Tibial nerve (tissue), 4 donors: ENCODE measurements at regions not wholly inside any gene's neighbourhood (a gene's known extent, or its start where the extent isn't known, plus 50 kb on each side); places are given as distances from the start of the nearest gene placed in this dataset.

Source experiments
- EP300 ChIP-seq, 2 donors: sonication (generic); formaldehyde crosslinking; IDR thresholded peaks; one replicate each; pipeline ENCODE4 v1.6.1; 2017; ENCODE audit warnings: antibody characterized with exemption in 2 of 2, mild to moderate bottlenecking in 1 of 2
- POLR2A ChIP-seq, 2 donors: fragments of 450-650 bp; IDR thresholded peaks; one replicate each; pipeline ENCODE4 v1.6.1; 2017; ENCODE audit warnings: antibody characterized with exemption in 2 of 2, mild to moderate bottlenecking in 2 of 2, moderate library complexity in 2 of 2
- TF ChIP-seq, protein P1 (sequence below), 5 experiments: fragments of 200-600 bp in 3 of 5; fragments of 450-650 bp in 2 of 5; sonication (generic) in 3 of 5; IDR thresholded peaks; one replicate each; pipeline ENCODE4 v1.5.1; 2016 to 2019; ENCODE audit warnings: antibody characterized with exemption in 5 of 5, mild to moderate bottlenecking in 3 of 5, moderate library complexity in 2 of 5

DNA sequence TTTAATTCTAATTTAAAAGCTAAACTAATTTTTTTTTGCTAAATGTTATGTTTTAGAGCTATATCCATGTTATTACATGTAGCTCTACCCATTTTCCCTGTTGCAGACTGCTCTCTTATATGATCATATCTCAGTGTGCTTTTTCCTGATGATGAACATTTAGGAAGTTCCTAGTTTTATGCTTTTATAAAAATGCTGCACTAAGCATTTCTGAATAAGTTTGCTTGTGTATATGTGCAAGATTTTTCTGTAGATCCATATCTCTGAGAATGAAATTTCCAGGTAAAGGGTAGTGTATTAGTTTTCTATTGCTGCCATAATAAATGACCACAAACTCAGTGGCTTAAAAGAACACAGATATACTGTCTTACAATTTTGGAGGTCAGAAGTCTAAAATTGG is 374.4 kb upstream of the E2F7 start:
- TF ChIP-seq, protein P1, sequence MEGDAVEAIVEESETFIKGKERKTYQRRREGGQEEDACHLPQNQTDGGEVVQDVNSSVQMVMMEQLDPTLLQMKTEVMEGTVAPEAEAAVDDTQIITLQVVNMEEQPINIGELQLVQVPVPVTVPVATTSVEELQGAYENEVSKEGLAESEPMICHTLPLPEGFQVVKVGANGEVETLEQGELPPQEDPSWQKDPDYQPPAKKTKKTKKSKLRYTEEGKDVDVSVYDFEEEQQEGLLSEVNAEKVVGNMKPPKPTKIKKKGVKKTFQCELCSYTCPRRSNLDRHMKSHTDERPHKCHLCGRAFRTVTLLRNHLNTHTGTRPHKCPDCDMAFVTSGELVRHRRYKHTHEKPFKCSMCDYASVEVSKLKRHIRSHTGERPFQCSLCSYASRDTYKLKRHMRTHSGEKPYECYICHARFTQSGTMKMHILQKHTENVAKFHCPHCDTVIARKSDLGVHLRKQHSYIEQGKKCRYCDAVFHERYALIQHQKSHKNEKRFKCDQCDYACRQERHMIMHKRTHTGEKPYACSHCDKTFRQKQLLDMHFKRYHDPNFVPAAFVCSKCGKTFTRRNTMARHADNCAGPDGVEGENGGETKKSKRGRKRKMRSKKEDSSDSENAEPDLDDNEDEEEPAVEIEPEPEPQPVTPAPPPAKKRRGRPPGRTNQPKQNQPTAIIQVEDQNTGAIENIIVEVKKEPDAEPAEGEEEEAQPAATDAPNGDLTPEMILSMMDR (IDR thresholded peaks at IDR 0.05): no peak
- no peak for TF ChIP-seq EP300 (IDR thresholded peaks at IDR 0.05)
- TF ChIP-seq POLR2A (IDR thresholded peaks at IDR 0.05): no peak
